HCT116 (cell line): ENCODE measurements at regions not wholly inside any gene's neighbourhood (a gene's known extent, or its start where the extent isn't known, plus 50 kb on each side); places are given as distances from the start of the nearest gene placed in this dataset.

Experiments used
- CEBPB ChIP-seq: IDR thresholded peaks from 2 replicates; pipeline ENCODE4 v1.6.1; 2012; ENCODE audit warnings: low read depth
- EZH2 ChIP-seq: fragments of 200-600 bp; sonication (generic); IDR thresholded peaks from 2 replicates; pipeline ENCODE4 v1.6.1; 2017; ENCODE audit warnings: antibody characterized with exemption, mixed run types
- EZH2phosphoT487 ChIP-seq: fragments of 200-600 bp; IDR thresholded peaks from 2 replicates; pipeline ENCODE4 v1.6.1; 2018; ENCODE audit warnings: antibody characterized with exemption, borderline replicate concordance
- MAX ChIP-seq: IDR thresholded peaks from 2 replicates; pipeline ENCODE4 v1.6.1; 2012
- POLR2A ChIP-seq: IDR thresholded peaks from 2 replicates; pipeline ENCODE4 v1.7.0; 2011; ENCODE audit warnings: borderline replicate concordance; ENCODE audit not compliant: insufficient read depth, insufficient read length; ENCODE audit errors: extremely low read depth
- POLR2AphosphoS5 ChIP-seq: IDR thresholded peaks from 2 replicates; pipeline ENCODE4 v1.6.1; 2011; ENCODE audit warnings: mild to moderate bottlenecking, low read depth, low read length, moderate library complexity
- RAD21 ChIP-seq: IDR thresholded peaks from 2 replicates; pipeline ENCODE4 v1.6.1; 2012; ENCODE audit warnings: low read depth, mild to moderate bottlenecking
- YY1 ChIP-seq: IDR thresholded peaks from 2 replicates; pipeline ENCODE4 v1.6.1; 2011; ENCODE audit warnings: low read length, low read depth, moderate library complexity, mild to moderate bottlenecking; ENCODE audit not compliant: insufficient replicate concordance; ENCODE audit errors: extremely low read depth
- TF ChIP-seq, protein P1 (sequence below): IDR thresholded peaks from 2 replicates; pipeline ENCODE4 v1.6.1; 2012
- TF ChIP-seq, protein P2 (sequence below), 3 experiments: fragments of 200-600 bp in 1 of 3; sonication (generic) in 1 of 3; IDR thresholded peaks in 2 of 3; conservative IDR thresholded peaks in 1 of 3; 2 replicates each; pipeline ENCODE4 v1.5.1; 2012 to 2017; ENCODE audit warnings: low read depth in 2 of 3, low read length in 2 of 3, antibody characterized with exemption in 1 of 3, borderline replicate concordance in 1 of 3, control low read depth in 1 of 3, mild to moderate bottlenecking in 1 of 3, mixed read lengths in 1 of 3, mixed run types in 1 of 3, moderate library complexity in 1 of 3; ENCODE audit not compliant: insufficient read depth in 1 of 3
- TF ChIP-seq, protein P3 (sequence below): IDR thresholded peaks from 2 replicates; pipeline ENCODE4 v1.6.1; 2012; ENCODE audit warnings: low read depth

DNA sequence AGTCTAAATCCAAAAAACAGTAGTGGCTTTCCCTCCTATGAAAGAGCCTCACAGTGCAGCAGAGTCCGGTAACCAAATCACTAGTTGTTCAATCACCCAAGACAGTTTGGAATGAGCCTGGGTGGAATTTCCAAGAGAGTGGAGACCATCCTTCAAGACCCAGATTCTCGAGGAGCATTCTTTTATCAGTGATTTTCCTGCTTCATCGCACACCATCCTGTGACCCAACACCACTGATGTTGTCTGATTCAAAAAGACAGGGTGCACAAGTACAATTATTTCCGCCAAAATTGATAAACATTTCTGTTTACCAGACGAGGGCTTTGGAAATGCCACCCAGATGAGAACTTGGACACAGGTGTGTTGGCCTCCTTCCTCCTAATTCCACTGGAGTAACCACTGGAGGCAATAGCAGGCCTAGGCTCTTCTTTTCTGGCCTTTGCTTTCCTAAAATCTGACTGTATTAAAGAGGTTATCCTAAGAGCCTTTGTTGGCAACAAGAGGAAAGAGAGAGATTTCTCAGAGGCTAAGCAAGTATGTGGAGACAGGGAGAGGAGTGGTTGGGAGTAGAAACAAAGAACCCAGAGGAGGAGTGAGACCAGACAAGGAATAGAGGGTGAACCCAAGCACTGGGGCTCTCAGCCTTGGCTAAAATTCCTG is 56.3 kb upstream of the S1PR3 start:
- TF ChIP-seq POLR2A = no peak
- TF ChIP-seq, protein P1, sequence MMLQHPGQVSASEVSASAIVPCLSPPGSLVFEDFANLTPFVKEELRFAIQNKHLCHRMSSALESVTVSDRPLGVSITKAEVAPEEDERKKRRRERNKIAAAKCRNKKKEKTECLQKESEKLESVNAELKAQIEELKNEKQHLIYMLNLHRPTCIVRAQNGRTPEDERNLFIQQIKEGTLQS = no peak
- TF ChIP-seq POLR2AphosphoS5 = no peak
- TF ChIP-seq, protein P2, sequence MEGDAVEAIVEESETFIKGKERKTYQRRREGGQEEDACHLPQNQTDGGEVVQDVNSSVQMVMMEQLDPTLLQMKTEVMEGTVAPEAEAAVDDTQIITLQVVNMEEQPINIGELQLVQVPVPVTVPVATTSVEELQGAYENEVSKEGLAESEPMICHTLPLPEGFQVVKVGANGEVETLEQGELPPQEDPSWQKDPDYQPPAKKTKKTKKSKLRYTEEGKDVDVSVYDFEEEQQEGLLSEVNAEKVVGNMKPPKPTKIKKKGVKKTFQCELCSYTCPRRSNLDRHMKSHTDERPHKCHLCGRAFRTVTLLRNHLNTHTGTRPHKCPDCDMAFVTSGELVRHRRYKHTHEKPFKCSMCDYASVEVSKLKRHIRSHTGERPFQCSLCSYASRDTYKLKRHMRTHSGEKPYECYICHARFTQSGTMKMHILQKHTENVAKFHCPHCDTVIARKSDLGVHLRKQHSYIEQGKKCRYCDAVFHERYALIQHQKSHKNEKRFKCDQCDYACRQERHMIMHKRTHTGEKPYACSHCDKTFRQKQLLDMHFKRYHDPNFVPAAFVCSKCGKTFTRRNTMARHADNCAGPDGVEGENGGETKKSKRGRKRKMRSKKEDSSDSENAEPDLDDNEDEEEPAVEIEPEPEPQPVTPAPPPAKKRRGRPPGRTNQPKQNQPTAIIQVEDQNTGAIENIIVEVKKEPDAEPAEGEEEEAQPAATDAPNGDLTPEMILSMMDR (IDR thresholded peaks at IDR 0.05 in 2 of 3, conservative IDR thresholded peaks at IDR 0.05 in 1 of 3; ENCODE audit: borderline replicate concordance in 1 of 3, insufficient read depth in 1 of 3, low read depth in 2 of 3, low read length in 2 of 3) = no peak
- no peak for TF ChIP-seq MAX
- no peak for TF ChIP-seq YY1
- TF ChIP-seq RAD21 = no peak
- TF ChIP-seq EZH2 = no peak
- no peak for TF ChIP-seq EZH2phosphoT487
- TF ChIP-seq, protein P3, sequence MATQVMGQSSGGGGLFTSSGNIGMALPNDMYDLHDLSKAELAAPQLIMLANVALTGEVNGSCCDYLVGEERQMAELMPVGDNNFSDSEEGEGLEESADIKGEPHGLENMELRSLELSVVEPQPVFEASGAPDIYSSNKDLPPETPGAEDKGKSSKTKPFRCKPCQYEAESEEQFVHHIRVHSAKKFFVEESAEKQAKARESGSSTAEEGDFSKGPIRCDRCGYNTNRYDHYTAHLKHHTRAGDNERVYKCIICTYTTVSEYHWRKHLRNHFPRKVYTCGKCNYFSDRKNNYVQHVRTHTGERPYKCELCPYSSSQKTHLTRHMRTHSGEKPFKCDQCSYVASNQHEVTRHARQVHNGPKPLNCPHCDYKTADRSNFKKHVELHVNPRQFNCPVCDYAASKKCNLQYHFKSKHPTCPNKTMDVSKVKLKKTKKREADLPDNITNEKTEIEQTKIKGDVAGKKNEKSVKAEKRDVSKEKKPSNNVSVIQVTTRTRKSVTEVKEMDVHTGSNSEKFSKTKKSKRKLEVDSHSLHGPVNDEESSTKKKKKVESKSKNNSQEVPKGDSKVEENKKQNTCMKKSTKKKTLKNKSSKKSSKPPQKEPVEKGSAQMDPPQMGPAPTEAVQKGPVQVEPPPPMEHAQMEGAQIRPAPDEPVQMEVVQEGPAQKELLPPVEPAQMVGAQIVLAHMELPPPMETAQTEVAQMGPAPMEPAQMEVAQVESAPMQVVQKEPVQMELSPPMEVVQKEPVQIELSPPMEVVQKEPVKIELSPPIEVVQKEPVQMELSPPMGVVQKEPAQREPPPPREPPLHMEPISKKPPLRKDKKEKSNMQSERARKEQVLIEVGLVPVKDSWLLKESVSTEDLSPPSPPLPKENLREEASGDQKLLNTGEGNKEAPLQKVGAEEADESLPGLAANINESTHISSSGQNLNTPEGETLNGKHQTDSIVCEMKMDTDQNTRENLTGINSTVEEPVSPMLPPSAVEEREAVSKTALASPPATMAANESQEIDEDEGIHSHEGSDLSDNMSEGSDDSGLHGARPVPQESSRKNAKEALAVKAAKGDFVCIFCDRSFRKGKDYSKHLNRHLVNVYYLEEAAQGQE = no peak
- TF ChIP-seq CEBPB = no peak
